K562 (cell line): ENCODE measurements at regions not wholly inside any gene's neighbourhood (a gene's known extent, or its start where the extent isn't known, plus 50 kb on each side); places are given as distances from the start of the nearest gene placed in this dataset.

ENCODE experiments used
- ATAC-seq: fragments of 200-7000 bp; cut with Tn5 transposase; 3 replicates; pipeline ENCODE4 v1.9.1; 2020; ENCODE audit warnings: moderate library complexity
- BruUV-seq: library from RNA; stranded (reverse); fragments of 400-500 nt; replicated peaks from 2 replicates; lab custom pipeline; 2021; lab: Mats Ljungman, UMichigan
- CTCF ChIA-PET: fragments of 300-600 bp; formaldehyde crosslinking; extraction: SDS; loops from one replicate; lab custom pipeline; 2021; ENCODE audit warnings: low intra/inter-chr PET ratio; lab: Yijun Ruan, JAX
- POLR2A ChIA-PET: fragments of 300-600, 350-650 bp; sonication (Branson Sonifier 250); formaldehyde crosslinking; extraction: SDS; loops from one replicate; lab custom pipeline; 2021; ENCODE audit warnings: antibody characterized with exemption, inconsistent platforms; lab: Yijun Ruan, JAX
- DNase-seq, 4 experiments: peaks; one replicate each; pipeline versions ENCODE4 v3.0.0 to v3.0.0-alpha.2; 2011 to 2018; ENCODE audit warnings: low spot score in 3 of 4, mixed read lengths in 3 of 4; ENCODE audit errors: extremely low read depth in 1 of 4
- FAIRE-seq: peaks from 2 replicates; lab custom pipeline; 2011; peaks lifted over from hg19 to GRCh38; lab: Jason Lieb, UNC
- H2AFZ ChIP-seq: 2 replicates; pipeline ENCODE4 v1.6.0; 2011; ENCODE audit warnings: low read depth, low read length, control low read depth, inconsistent platforms
- H3K27ac ChIP-seq: fragments of 200-600 bp; 3 replicates; pipeline ENCODE4 v1.8.0; 2011; ENCODE audit warnings: low read depth, mild to moderate bottlenecking, control low read depth, inconsistent platforms, low read length, moderate library complexity, mixed read lengths; ENCODE audit errors: extremely low read depth
- H3K27me3 ChIP-seq, 2 experiments: fragments of 300-600 bp in 1 of 2; 2 replicates in 1 of 2; 3 replicates in 1 of 2; pipeline versions ENCODE4 v1.6.0 to v1.8.0; 2011; ENCODE audit warnings: inconsistent platforms in 2 of 2, low read length in 2 of 2, mild to moderate bottlenecking in 1 of 2, mixed read lengths in 1 of 2, moderate library complexity in 1 of 2; ENCODE audit not compliant: control insufficient read depth in 2 of 2, insufficient read depth in 2 of 2
- H3K36me3 ChIP-seq: fragments of 300-600 bp; 3 replicates; pipeline ENCODE4 v1.8.0; 2011; ENCODE audit warnings: mild to moderate bottlenecking, low read length, inconsistent platforms; ENCODE audit not compliant: control insufficient read depth, insufficient read depth
- H3K4me1 ChIP-seq, 2 experiments: fragments of 200-600 bp in 1 of 2; replicated peaks in 1 of 2; 2 replicates in 1 of 2; 3 replicates in 1 of 2; pipeline versions ENCODE4 v1.5.1 to v1.8.0; 2011; ENCODE audit warnings: inconsistent platforms in 2 of 2, low read length in 2 of 2, mild to moderate bottlenecking in 1 of 2, mixed read lengths in 1 of 2, moderate library complexity in 1 of 2; ENCODE audit not compliant: control insufficient read depth in 2 of 2, insufficient read depth in 2 of 2
- H3K4me2 ChIP-seq: 2 replicates; pipeline ENCODE4 v1.6.1; 2011; ENCODE audit warnings: low read length, control low read depth, inconsistent platforms, mixed read lengths; ENCODE audit not compliant: insufficient read depth
- H3K4me3 ChIP-seq: fragments of 200-600 bp; sonication (generic), shearing (Covaris generic); 2 replicates; pipeline ENCODE4 v1.5.1; 2016; ENCODE audit warnings: control low read depth, inconsistent platforms
- H3K79me2 ChIP-seq: fragments of 200-600 bp; 3 replicates; pipeline ENCODE4 v1.8.0; 2011; ENCODE audit warnings: low read length, inconsistent platforms; ENCODE audit not compliant: control insufficient read depth, insufficient read depth
- H3K9ac ChIP-seq, 2 experiments: 2 replicates each; pipeline versions ENCODE4 v1.6.0 to v1.6.1; 2011; ENCODE audit warnings: low read depth in 2 of 2, low read length in 2 of 2, control low read depth in 1 of 2, inconsistent platforms in 1 of 2, mild to moderate bottlenecking in 1 of 2, mixed read lengths in 1 of 2; ENCODE audit not compliant: insufficient read depth in 1 of 2
- H3K9me1 ChIP-seq: one replicate; pipeline ENCODE4 v1.6.0; 2011; ENCODE audit warnings: inconsistent platforms, mild to moderate bottlenecking, low read length, moderate library complexity; ENCODE audit not compliant: control insufficient read depth, insufficient read depth
- H3K9me3 ChIP-seq: replicated peaks from 2 replicates; pipeline ENCODE4 v1.5.1; 2011; ENCODE audit warnings: low read depth, low read length, inconsistent platforms; ENCODE audit not compliant: control insufficient read depth, insufficient read depth
- H4K20me1 ChIP-seq: replicated peaks from 2 replicates; pipeline ENCODE4 v1.6.1; 2011; ENCODE audit warnings: low read length, inconsistent platforms, mixed read lengths; ENCODE audit not compliant: control insufficient read depth, insufficient read depth
- ATF7 ChIP-seq: fragments of 450-650 bp; IDR thresholded peaks from 2 replicates; pipeline ENCODE4 v1.7.1; 2014; ENCODE audit warnings: mild to moderate bottlenecking, moderate library complexity
- BRD4 ChIP-seq: fragments of 200-600 bp; sonication (generic); IDR thresholded peaks from 2 replicates; pipeline ENCODE4 v1.6.1; 2017; ENCODE audit warnings: inconsistent platforms
- ETS2 ChIP-seq: IDR thresholded peaks from 2 replicates; pipeline ENCODE4 v1.6.1; 2016; ENCODE audit warnings: borderline replicate concordance, missing genetic modification characterization, mild to moderate bottlenecking, moderate library complexity, missing compliant biosample characterization; ENCODE audit not compliant: poor library complexity, severe bottlenecking
- FOS ChIP-seq: IDR thresholded peaks from 3 replicates; pipeline ENCODE4 v1.6.1; 2011; ENCODE audit not compliant: insufficient read length; ENCODE audit errors: extremely low read depth
- FOXM1 ChIP-seq, 2 experiments: fragments of 450-650 bp in 1 of 2; sonication (generic) in 1 of 2; formaldehyde crosslinking in 1 of 2; IDR thresholded peaks; 2 replicates each; pipeline versions ENCODE4 v1.6.1 to v1.9.0; 2017 to 2022; ENCODE audit warnings: low read depth in 2 of 2, mild to moderate bottlenecking in 2 of 2, missing genetic modification reagents in 1 of 2, moderate library complexity in 1 of 2
- GATAD2A ChIP-seq: fragments of 450-650 bp; IDR thresholded peaks from 2 replicates; pipeline ENCODE4 v1.6.1; 2017
- KAT7 ChIP-seq: sonication (generic); formaldehyde crosslinking; IDR thresholded peaks from 2 replicates; pipeline ENCODE4 v1.8.0; 2022; ENCODE audit warnings: missing genetic modification reagents, mild to moderate bottlenecking, borderline replicate concordance
- NCOR1 ChIP-seq: fragments of 450-650 bp; IDR thresholded peaks from 2 replicates; pipeline ENCODE4 v1.6.1; 2016; ENCODE audit warnings: mild to moderate bottlenecking, moderate library complexity
- OTX1 ChIP-seq: fragments of 450-650 bp; formaldehyde crosslinking; IDR thresholded peaks from 2 replicates; pipeline ENCODE4 v1.4.0; 2022; ENCODE audit warnings: mild to moderate bottlenecking
- POLR2B ChIP-seq: fragments of 450-650 bp; IDR thresholded peaks from 2 replicates; pipeline ENCODE4 v1.6.1; 2018; ENCODE audit warnings: low read depth; ENCODE audit not compliant: partially characterized antibody
- PYGO2 ChIP-seq: fragments of 450-650 bp; IDR thresholded peaks from 2 replicates; pipeline ENCODE4 v1.6.1; 2016; ENCODE audit warnings: mild to moderate bottlenecking, missing genetic modification characterization, moderate library complexity, missing compliant biosample characterization
- SMAD2 ChIP-seq: fragments of 150-350 bp; IDR thresholded peaks from 2 replicates; pipeline ENCODE4 v1.6.1; 2014; ENCODE audit warnings: low read depth, mild to moderate bottlenecking, low read length
- XRCC3 ChIP-seq: fragments of 450-650 bp; IDR thresholded peaks from 2 replicates; pipeline ENCODE4 v1.6.1; 2017; ENCODE audit warnings: mild to moderate bottlenecking, moderate library complexity
- ZBTB8A ChIP-seq: fragments of 450-650 bp; IDR thresholded peaks from 2 replicates; pipeline ENCODE4 v1.6.1; 2018; ENCODE audit warnings: mild to moderate bottlenecking, moderate library complexity; ENCODE audit not compliant: partially characterized antibody
- ZNF133 ChIP-seq: fragments of 250-450 bp; sonication (Bioruptor Pico); IDR thresholded peaks from 2 replicates; pipeline ENCODE4 v1.4.0; 2020; ENCODE audit warnings: mild to moderate bottlenecking
- ZNF143 ChIP-seq: sonication (generic); formaldehyde crosslinking; IDR thresholded peaks from 2 replicates; pipeline ENCODE4 v1.9.0; 2022; ENCODE audit warnings: mild to moderate bottlenecking, missing genetic modification reagents
- ZNF146 ChIP-seq: IDR thresholded peaks from one replicate; pipeline ENCODE4 v1.6.1; 2018; ENCODE audit warnings: missing compliant biosample characterization; ENCODE audit not compliant: unreplicated experiment
- WGBS: fragments of 100-300 bp; shearing (Covaris generic); methylation state at CpG from one replicate; pipeline ENCODE4 v1.1.6; 2016; ENCODE audit warnings: low coverage, mixed read lengths; ENCODE audit not compliant: insufficient coverage; ENCODE audit errors: missing lambda C conversion rate; 5-methylcytosine and 5-hydroxymethylcytosine counted together
- in situ Hi-C: fragments of 300-500 bp; cut with MboI; formaldehyde crosslinking; loops from 4 replicates; pipeline ENCODE4 v1.15.0; 2018; ENCODE audit warnings: inconsistent platforms, mixed read lengths
- intact Hi-C: fragments of 100-400 bp; cut with micrococcal nuclease; formaldehyde crosslinking; loops from 2 replicates; pipeline ENCODE4 v1.14.2; 2022
- TF ChIP-seq, protein P1 (sequence below): fragments of 450-650 bp; IDR thresholded peaks from 2 replicates; pipeline ENCODE4 v1.7.1; 2018; ENCODE audit warnings: mild to moderate bottlenecking, low read depth; ENCODE audit not compliant: partially characterized antibody
- TF ChIP-seq, protein P2 (sequence below), 2 experiments: fragments of 200-800 bp in 1 of 2; sonication (Bioruptor generic) in 1 of 2; sonication (generic) in 1 of 2; formaldehyde crosslinking in 1 of 2; IDR thresholded peaks in 1 of 2; conservative IDR thresholded peaks in 1 of 2; 2 replicates each; pipeline versions ENCODE4 v1.5.0 to v1.6.1; 2016 to 2020; ENCODE audit warnings: missing compliant biosample characterization in 1 of 2, missing genetic modification characterization in 1 of 2, missing genetic modification reagents in 1 of 2

DNA sequence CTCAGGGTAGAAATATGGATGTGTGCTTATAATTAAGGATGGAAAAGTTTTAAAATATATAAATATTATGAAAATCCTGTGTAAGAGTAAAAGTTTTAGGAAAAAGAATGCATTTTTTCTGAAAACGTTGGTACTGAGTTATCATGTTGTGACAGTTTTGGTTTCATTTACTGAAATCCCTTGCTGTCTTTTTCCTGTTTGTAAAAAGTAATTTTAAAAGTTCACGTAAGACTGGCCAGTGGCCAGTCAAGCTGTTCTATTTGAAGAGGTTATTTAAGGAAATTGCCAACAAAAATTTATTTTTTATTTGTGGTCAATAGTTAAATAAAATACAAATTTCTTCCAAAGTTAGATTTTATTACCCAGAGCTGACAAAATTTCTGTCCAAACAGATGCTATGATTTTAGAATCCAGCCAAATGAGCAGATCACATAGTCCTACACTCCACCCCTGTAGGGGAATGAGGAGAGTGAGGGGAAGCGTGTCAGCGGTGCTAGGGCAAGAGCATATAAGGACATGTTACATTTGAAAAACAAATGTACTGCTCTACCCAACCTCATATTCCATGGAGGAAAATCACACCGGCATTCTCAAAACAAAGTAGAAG, 297.8 kb upstream of the TFPI start:
- FAIRE-seq (no peak), DNase-seq (no peak)
- Histone ChIP-seq H3K9me1 (no peaks in the 10 kb centered on the region), H2AFZ (no peak overlapping the region), H4K20me1 (no peaks in the 10 kb centered on the region), H3K4me1 (no peaks in the 10 kb centered on the region), H3K9ac (no peak overlapping the region), H3K36me3 (no peaks in the 10 kb centered on the region), H3K9me3 (no peaks in the 10 kb centered on the region), H3K4me2 (no peak overlapping the region), H3K4me3 (no peak overlapping the region), H3K27ac (no peak overlapping the region)
- in situ Hi-C loops, result no loop called here
- BruUV-seq, result no TSS peak
- POLR2A ChIA-PET, result no interaction called here
- 2% methylated on average over 5 of the region's 5 CpGs for WGBS
- TF ChIP-seq KAT7 (CRISPR knock-in tag), result no peak
- TF ChIP-seq NCOR1, result no peak
- no peak for TF ChIP-seq POLR2B
- TF ChIP-seq FOXM1 (IDR thresholded peaks at IDR 0.05; ENCODE audit: low read depth), result no peak
- no peak for TF ChIP-seq FOXM1 (CRISPR knock-in tag; IDR thresholded peaks at IDR 0.05; ENCODE audit: low read depth)
- no peak for TF ChIP-seq SMAD2
- TF ChIP-seq ZNF133 (CRISPR knock-in tag), result no peak
- TF ChIP-seq GATAD2A, result no peak
- no peak for TF ChIP-seq PYGO2
- no peak for TF ChIP-seq ZNF146 (CRISPR knock-in tag)
- TF ChIP-seq, protein P1, sequence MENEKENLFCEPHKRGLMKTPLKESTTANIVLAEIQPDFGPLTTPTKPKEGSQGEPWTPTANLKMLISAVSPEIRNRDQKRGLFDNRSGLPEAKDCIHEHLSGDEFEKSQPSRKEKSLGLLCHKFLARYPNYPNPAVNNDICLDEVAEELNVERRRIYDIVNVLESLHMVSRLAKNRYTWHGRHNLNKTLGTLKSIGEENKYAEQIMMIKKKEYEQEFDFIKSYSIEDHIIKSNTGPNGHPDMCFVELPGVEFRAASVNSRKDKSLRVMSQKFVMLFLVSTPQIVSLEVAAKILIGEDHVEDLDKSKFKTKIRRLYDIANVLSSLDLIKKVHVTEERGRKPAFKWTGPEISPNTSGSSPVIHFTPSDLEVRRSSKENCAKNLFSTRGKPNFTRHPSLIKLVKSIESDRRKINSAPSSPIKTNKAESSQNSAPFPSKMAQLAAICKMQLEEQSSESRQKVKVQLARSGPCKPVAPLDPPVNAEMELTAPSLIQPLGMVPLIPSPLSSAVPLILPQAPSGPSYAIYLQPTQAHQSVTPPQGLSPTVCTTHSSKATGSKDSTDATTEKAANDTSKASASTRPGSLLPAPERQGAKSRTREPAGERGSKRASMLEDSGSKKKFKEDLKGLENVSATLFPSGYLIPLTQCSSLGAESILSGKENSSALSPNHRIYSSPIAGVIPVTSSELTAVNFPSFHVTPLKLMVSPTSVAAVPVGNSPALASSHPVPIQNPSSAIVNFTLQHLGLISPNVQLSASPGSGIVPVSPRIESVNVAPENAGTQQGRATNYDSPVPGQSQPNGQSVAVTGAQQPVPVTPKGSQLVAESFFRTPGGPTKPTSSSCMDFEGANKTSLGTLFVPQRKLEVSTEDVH, result no peak
- TF ChIP-seq, protein P2, sequence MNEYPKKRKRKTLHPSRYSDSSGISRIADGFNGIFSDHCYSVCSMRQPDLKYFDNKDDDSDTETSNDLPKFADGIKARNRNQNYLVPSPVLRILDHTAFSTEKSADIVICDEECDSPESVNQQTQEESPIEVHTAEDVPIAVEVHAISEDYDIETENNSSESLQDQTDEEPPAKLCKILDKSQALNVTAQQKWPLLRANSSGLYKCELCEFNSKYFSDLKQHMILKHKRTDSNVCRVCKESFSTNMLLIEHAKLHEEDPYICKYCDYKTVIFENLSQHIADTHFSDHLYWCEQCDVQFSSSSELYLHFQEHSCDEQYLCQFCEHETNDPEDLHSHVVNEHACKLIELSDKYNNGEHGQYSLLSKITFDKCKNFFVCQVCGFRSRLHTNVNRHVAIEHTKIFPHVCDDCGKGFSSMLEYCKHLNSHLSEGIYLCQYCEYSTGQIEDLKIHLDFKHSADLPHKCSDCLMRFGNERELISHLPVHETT (CRISPR knock-in tag; conservative IDR thresholded peaks at IDR 0.05 in 1 of 2, IDR thresholded peaks at IDR 0.05 in 1 of 2), result no peak
- no peak for TF ChIP-seq XRCC3
- no peak for TF ChIP-seq ATF7
- no peak for TF ChIP-seq BRD4
- TF ChIP-seq ZBTB8A, result no peak
- TF ChIP-seq ETS2 (tag), result no peak
- no peak for TF ChIP-seq OTX1 (CRISPR knock-in tag)
- TF ChIP-seq FOS, result no peak
- TF ChIP-seq ZNF143 (CRISPR knock-in tag), result no peak
- TF ChIP-seq, all 486 proteins: peak for 0
- ATAC-seq, result no peak
- CTCF ChIA-PET, result no interaction called here
- Histone ChIP-seq H3K27me3 (no peaks in the 10 kb centered on the region), H3K79me2 (no peaks in the 10 kb centered on the region)
- intact Hi-C loops, result no loop called here
